HUES48 (cell line): ENCODE measurements at regions not wholly inside any gene's neighbourhood (a gene's known extent, or its start where the extent isn't known, plus 50 kb on each side); places are given as distances from the start of the nearest gene placed in this dataset.

ENCODE experiments used
- H3K27ac ChIP-seq: one replicate; pipeline ENCODE4 v1.7.0; 2013; ENCODE audit warnings: low read depth, low read length, inconsistent platforms
- H3K27me3 ChIP-seq: 2 replicates; pipeline ENCODE4 v1.6.1; 2013; ENCODE audit warnings: mild to moderate bottlenecking, low read length; ENCODE audit not compliant: control insufficient read depth, insufficient read depth
- H3K36me3 ChIP-seq: 2 replicates; pipeline ENCODE4 v1.6.1; 2013; ENCODE audit warnings: low read length; ENCODE audit not compliant: control insufficient read depth, insufficient read depth
- H3K4me1 ChIP-seq: 2 replicates; pipeline ENCODE4 v1.6.1; 2013; ENCODE audit warnings: mild to moderate bottlenecking, low read length; ENCODE audit not compliant: control insufficient read depth, insufficient read depth
- H3K4me3 ChIP-seq: 2 replicates; pipeline ENCODE4 v1.5.1; 2013; ENCODE audit warnings: mild to moderate bottlenecking, low read depth, low read length
- H3K9ac ChIP-seq: 2 replicates; pipeline ENCODE4 v1.6.1; 2013; ENCODE audit warnings: mild to moderate bottlenecking, low read depth, low read length, moderate library complexity
- H3K9me3 ChIP-seq: 2 replicates; pipeline ENCODE4 v1.6.1; 2013; ENCODE audit warnings: low read length; ENCODE audit not compliant: control insufficient read depth, insufficient read depth

GRCh38 chr12:91396293-91396692 lies 213.7 kb upstream of the DCN start:
- H3K36me3 ChIP-seq: no peaks in the 10 kb centered on the region
- H3K9me3 ChIP-seq: peaks cover 14% of the 10 kb centered on the region
- no peak overlapping the region for H3K27ac ChIP-seq
- no peak overlapping the region for H3K9ac ChIP-seq
- no peaks in the 10 kb centered on the region for H3K4me1 ChIP-seq
- H3K4me3 ChIP-seq: no peak overlapping the region
- H3K27me3 ChIP-seq: no peaks in the 10 kb centered on the region

- Histone ChIP-seq H3K4me3 (no peak overlapping the region), H3K27ac (no peak overlapping the region), H3K36me3 (no peaks in the 10 kb centered on the region), H3K9me3 (peaks cover 14% of the 10 kb centered on the region), H3K9ac (no peak overlapping the region), H3K27me3 (no peaks in the 10 kb centered on the region), H3K4me1 (no peaks in the 10 kb centered on the region)
Measured at GRCh38 chr12:91395628-91396135, 213.1 kb upstream of the DCN start.

GRCh38 chr12:91394903-91395302 lies 212.3 kb upstream of the DCN start:
- Histone ChIP-seq H3K4me1 (no peaks in the 10 kb centered on the region), H3K27me3 (no peaks in the 10 kb centered on the region), H3K36me3 (no peaks in the 10 kb centered on the region), H3K27ac (no peak overlapping the region), H3K4me3 (no peak overlapping the region), H3K9ac (no peak overlapping the region), H3K9me3 (peaks cover 14% of the 10 kb centered on the region)

- no peak overlapping the region for H3K4me3 ChIP-seq
- H3K9me3 ChIP-seq: no peaks in the 10 kb centered on the region
- no peaks in the 10 kb centered on the region for H3K4me1 ChIP-seq
- no peak overlapping the region for H3K9ac ChIP-seq
- H3K27ac ChIP-seq: no peak overlapping the region
- H3K27me3 ChIP-seq: no peaks in the 10 kb centered on the region
- H3K36me3 ChIP-seq: no peaks in the 10 kb centered on the region
Measured at GRCh38 chr12:91388573-91388972, 206.0 kb upstream of the DCN start.

GRCh38 chr12:91387461-91388134 lies 205.0 kb upstream of the DCN start:
- no peaks in the 10 kb centered on the region for H3K9me3 ChIP-seq
- no peak overlapping the region for H3K27ac ChIP-seq
- H3K4me3 ChIP-seq: no peak overlapping the region
- no peaks in the 10 kb centered on the region for H3K36me3 ChIP-seq
- no peak overlapping the region for H3K9ac ChIP-seq
- H3K4me1 ChIP-seq: peaks cover 2% of the 10 kb centered on the region
- no peaks in the 10 kb centered on the region for H3K27me3 ChIP-seq

- H3K9me3 ChIP-seq: no peaks in the 10 kb centered on the region
- H3K9ac ChIP-seq: no peak overlapping the region
Measured at GRCh38 chr12:91384806-91385205, 202.2 kb upstream of the DCN start.

GRCh38 chr12:91384366-91384765 lies 201.7 kb upstream of the DCN start:
- Histone ChIP-seq H3K27me3 (no peaks in the 10 kb centered on the region), H3K27ac (no peak overlapping the region), H3K4me1 (peaks cover 24% of the 10 kb centered on the region), H3K4me3 (no peak overlapping the region), H3K9me3 (no peaks in the 10 kb centered on the region), H3K9ac (no peak overlapping the region), H3K36me3 (no peaks in the 10 kb centered on the region)

More at GRCh38 chr12:91384806-91385205, 202.2 kb upstream of the DCN start:
- Histone ChIP-seq H3K27me3 (no peaks in the 10 kb centered on the region), H3K36me3 (no peaks in the 10 kb centered on the region), H3K4me1 (peaks cover 23% of the 10 kb centered on the region), H3K27ac (no peak overlapping the region), H3K4me3 (no peak overlapping the region)

GRCh38 chr12:91383099-91383498 lies 200.5 kb upstream of the DCN start:
- no peak overlapping the region for H3K4me3 ChIP-seq
- H3K27me3 ChIP-seq: no peaks in the 10 kb centered on the region
- H3K9ac ChIP-seq: no peak overlapping the region
- no peak overlapping the region for H3K27ac ChIP-seq
- H3K36me3 ChIP-seq: no peaks in the 10 kb centered on the region
- H3K4me1 ChIP-seq: peaks cover 24% of the 10 kb centered on the region
- H3K9me3 ChIP-seq: no peaks in the 10 kb centered on the region

GRCh38 chr12:91382081-91382543 lies 199.5 kb upstream of the DCN start:
- Histone ChIP-seq H3K36me3 (no peaks in the 10 kb centered on the region), H3K9me3 (no peaks in the 10 kb centered on the region), H3K9ac (peak overlapping the region; percentile 75), H3K4me1 (peaks cover 28% of the 10 kb centered on the region), H3K27ac (peak overlapping the region; percentile 97), H3K27me3 (no peaks in the 10 kb centered on the region), H3K4me3 (peak overlapping the region; percentile 60)

GRCh38 chr12:91381309-91381804 lies 198.7 kb upstream of the DCN start:
- H3K9me3 ChIP-seq: no peaks in the 10 kb centered on the region
- peak overlapping the region; percentile 97 for H3K27ac ChIP-seq
- peak overlapping the region; percentile 75 for H3K9ac ChIP-seq
- H3K4me3 ChIP-seq: peak overlapping the region; percentile 60
- H3K36me3 ChIP-seq: no peaks in the 10 kb centered on the region
- no peaks in the 10 kb centered on the region for H3K27me3 ChIP-seq
- H3K4me1 ChIP-seq: peaks cover 32% of the 10 kb centered on the region

- no peaks in the 10 kb centered on the region for H3K36me3 ChIP-seq
- H3K27me3 ChIP-seq: no peaks in the 10 kb centered on the region
- peak overlapping the region; percentile 97 for H3K27ac ChIP-seq
- peak overlapping the region; percentile 60 for H3K4me3 ChIP-seq
- H3K9ac ChIP-seq: 0 out of 2 replicates have a peak overlapping the region, but pooled peaks have one; percentile 10
- no peaks in the 10 kb centered on the region for H3K9me3 ChIP-seq
- peaks cover 32% of the 10 kb centered on the region for H3K4me1 ChIP-seq
Measured at GRCh38 chr12:91380631-91381030, 198.0 kb upstream of the DCN start.
